ENCODE measurements at regions not wholly inside any gene's neighbourhood (a gene's known extent, or its start where the extent isn't known, plus 50 kb on each side); places are given as distances from the start of the nearest gene placed in this dataset.

DNA sequence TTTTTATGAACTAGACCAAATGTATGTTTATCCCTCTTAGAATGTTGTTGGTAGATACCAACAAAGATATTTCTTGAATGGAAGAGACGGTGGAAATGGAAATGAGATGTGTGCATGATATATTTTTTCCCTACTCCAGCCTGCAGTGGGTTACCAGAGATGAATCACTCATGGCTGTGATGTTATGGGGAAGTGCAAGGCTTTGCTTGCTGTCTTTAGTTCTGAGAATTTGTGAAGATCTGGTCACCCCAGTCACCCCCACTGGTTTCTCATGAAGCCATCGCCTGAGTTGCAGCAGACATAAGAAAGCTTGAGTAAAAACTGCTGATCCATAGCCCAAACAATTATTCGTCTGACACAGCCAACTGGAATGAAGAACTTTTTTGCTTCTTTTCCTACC, 78.1 kb upstream of the EOMES start:
- TF ChIP-seq, protein P1, sequence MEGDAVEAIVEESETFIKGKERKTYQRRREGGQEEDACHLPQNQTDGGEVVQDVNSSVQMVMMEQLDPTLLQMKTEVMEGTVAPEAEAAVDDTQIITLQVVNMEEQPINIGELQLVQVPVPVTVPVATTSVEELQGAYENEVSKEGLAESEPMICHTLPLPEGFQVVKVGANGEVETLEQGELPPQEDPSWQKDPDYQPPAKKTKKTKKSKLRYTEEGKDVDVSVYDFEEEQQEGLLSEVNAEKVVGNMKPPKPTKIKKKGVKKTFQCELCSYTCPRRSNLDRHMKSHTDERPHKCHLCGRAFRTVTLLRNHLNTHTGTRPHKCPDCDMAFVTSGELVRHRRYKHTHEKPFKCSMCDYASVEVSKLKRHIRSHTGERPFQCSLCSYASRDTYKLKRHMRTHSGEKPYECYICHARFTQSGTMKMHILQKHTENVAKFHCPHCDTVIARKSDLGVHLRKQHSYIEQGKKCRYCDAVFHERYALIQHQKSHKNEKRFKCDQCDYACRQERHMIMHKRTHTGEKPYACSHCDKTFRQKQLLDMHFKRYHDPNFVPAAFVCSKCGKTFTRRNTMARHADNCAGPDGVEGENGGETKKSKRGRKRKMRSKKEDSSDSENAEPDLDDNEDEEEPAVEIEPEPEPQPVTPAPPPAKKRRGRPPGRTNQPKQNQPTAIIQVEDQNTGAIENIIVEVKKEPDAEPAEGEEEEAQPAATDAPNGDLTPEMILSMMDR (IDR thresholded peaks at IDR 0.05; ENCODE audit: low read depth, low read length, poor library complexity, severe bottlenecking) = no peak
- TF ChIP-seq EZH2phosphoT487 (IDR thresholded peaks at IDR 0.05; ENCODE audit: borderline replicate concordance, low read length) = no peak

All from DOHH2 (cell line).